Heart right ventricle (tissue), 16 donors: ENCODE measurements at regions not wholly inside any gene's neighbourhood (a gene's known extent, or its start where the extent isn't known, plus 50 kb on each side); places are given as distances from the start of the nearest gene placed in this dataset.

Experiments used
- ATAC-seq, 8 donors: fragments of 200-7000 bp; cut with Tn5 transposase; one replicate each; pipeline ENCODE4 v1.9.1; 2020; ENCODE audit warnings: mild to moderate bottlenecking in 8 of 8, moderate library complexity in 8 of 8, moderate number of reproducible peaks in 1 of 8
- DNase-seq, 2 donors: peaks; one replicate each; pipeline ENCODE4 v3.0.0-alpha.2; 2020
- H3K27ac ChIP-seq, 10 donors: fragments of 200-600 bp; sonication (generic) in 2 of 10; one replicate each; pipeline versions ENCODE4 v1.5.0 to v1.8.0; 2020 to 2022; ENCODE audit warnings: mild to moderate bottlenecking in 3 of 10
- H3K27me3 ChIP-seq, 7 donors: fragments of 200-600 bp; one replicate each; pipeline ENCODE4 v1.8.0; 2021 to 2022; ENCODE audit warnings: mild to moderate bottlenecking in 2 of 7
- H3K36me3 ChIP-seq, 9 donors: fragments of 200-600 bp; sonication (generic) in 1 of 9; one replicate each; pipeline versions ENCODE4 v1.5.0 to v1.8.0; 2020 to 2022; ENCODE audit warnings: mild to moderate bottlenecking in 2 of 9
- H3K4me1 ChIP-seq, 9 donors: fragments of 200-600 bp; sonication (generic) in 1 of 9; one replicate each; pipeline versions ENCODE4 v1.5.0 to v1.8.0; 2020 to 2022; ENCODE audit warnings: mild to moderate bottlenecking in 4 of 9
- H3K4me3 ChIP-seq, 10 donors: fragments of 200-600 bp; sonication (generic) in 2 of 10; one replicate each; pipeline versions ENCODE4 v1.5.0 to v1.8.0; 2020 to 2022; ENCODE audit warnings: mild to moderate bottlenecking in 7 of 10, moderate library complexity in 2 of 10
- H3K9me3 ChIP-seq, 11 donors: fragments of 200-600 bp in 10 of 11; sonication (generic) in 2 of 11; one replicate each; pipeline versions ENCODE4 v1.5.0 to v1.8.0; 2013 to 2022; ENCODE audit warnings: mild to moderate bottlenecking in 2 of 11, control low read depth in 1 of 11, moderate library complexity in 1 of 11
- WGBS, 2 donors: extraction: QIAGEN DNeasy Blood & Tissue Kit; methylation state at CpG; one replicate each; pipeline ENCODE4 v1.1.7; 2013; ENCODE audit warnings: inconsistent platforms in 1 of 2; 5-methylcytosine and 5-hydroxymethylcytosine counted together
- intact Hi-C, 10 donors: fragments of 100-400 bp; cut with DNase I; formaldehyde crosslinking; loops; one replicate each; pipeline versions ENCODE4 v1.11.1 to v1.14.2; 2022
- TF ChIP-seq, protein P1 (sequence below), 9 donors: fragments of 200-600 bp; sonication (generic) in 2 of 9; IDR thresholded peaks; one replicate each; pipeline versions ENCODE4 v1.5.0 to v1.8.0; 2021 to 2022; ENCODE audit warnings: antibody characterized with exemption in 9 of 9, mild to moderate bottlenecking in 5 of 9, moderate library complexity in 1 of 9
- donor health status: Arrhythmogenic right ventricular cardiomyopathy.
- donor health status: ischemic (EF 13 %, LVEDD 7.1; RV severe dilation, severe dysfunction).
- donor health status: healthy with polysubstance abuse.
- donor health status: DM: no; HTN: yes; CAD: no.
- donor health status: DM: no; HTN: no; CAD: no.
- donor health status: ischemic (EF 25% LVEDD 6.9; RV normal size, moderate dysfunction).
- donor health status: ischemic (EF 25% LVEDD 5.7; RV mildly dilated, moderate dysfunction).
- donor health status: healthy.
- donor health status: DM: yes; HTN: yes; CAD: no.
- donor health status: Ischemic cardiomyopathy.
- donor health status: ischemic (EF 35%, LVEDD 5.7; RV mildly dilated, moderate dysfunction).
- donor health status: nonischemic (EF 11% LVEDD 7.7; RV severe dilation, severe dysfunction).
- donor health status: DM: yes; HTN: yes; CAD: no.
- donor health status: PGD.
- donor health status: ischemic (EF 29% LVEDD 5.4; RV normal size, mild dysfunction).
- donor health status: nonischemic (EF 23%, LVEDD 6.1; RV moderate dilation, normal function).

- no peak overlapping the region for H3K27ac ChIP-seq
- no peaks in the 10 kb centered on the region for H3K9me3 ChIP-seq
- no peaks in the 10 kb centered on the region for H3K27me3 ChIP-seq
- ATAC-seq (no peak), DNase-seq (no peak)
- TF ChIP-seq, protein P1, sequence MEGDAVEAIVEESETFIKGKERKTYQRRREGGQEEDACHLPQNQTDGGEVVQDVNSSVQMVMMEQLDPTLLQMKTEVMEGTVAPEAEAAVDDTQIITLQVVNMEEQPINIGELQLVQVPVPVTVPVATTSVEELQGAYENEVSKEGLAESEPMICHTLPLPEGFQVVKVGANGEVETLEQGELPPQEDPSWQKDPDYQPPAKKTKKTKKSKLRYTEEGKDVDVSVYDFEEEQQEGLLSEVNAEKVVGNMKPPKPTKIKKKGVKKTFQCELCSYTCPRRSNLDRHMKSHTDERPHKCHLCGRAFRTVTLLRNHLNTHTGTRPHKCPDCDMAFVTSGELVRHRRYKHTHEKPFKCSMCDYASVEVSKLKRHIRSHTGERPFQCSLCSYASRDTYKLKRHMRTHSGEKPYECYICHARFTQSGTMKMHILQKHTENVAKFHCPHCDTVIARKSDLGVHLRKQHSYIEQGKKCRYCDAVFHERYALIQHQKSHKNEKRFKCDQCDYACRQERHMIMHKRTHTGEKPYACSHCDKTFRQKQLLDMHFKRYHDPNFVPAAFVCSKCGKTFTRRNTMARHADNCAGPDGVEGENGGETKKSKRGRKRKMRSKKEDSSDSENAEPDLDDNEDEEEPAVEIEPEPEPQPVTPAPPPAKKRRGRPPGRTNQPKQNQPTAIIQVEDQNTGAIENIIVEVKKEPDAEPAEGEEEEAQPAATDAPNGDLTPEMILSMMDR (IDR thresholded peaks at IDR 0.05), result no peak
- no peaks in the 10 kb centered on the region for H3K36me3 ChIP-seq
- H3K4me1 ChIP-seq, result peaks cover 0 to 9% (median 0%) of the 10 kb centered on the region in 9 donors
- intact Hi-C loops, result loop anchor here in 1 of 10 donors (5.0 kb wide), 1 partner anchor 391 kb away; no protein-coding TSS in a partner anchor
- H3K4me3 ChIP-seq, result no peak overlapping the region
These were observed 155.6 kb upstream of the DAAM1 start for GRCh38 chr14:59032826-59033225.

- intact Hi-C loops, result no loop called here
- 75 to 78% methylated on average over 2 of the region's 2 CpGs for WGBS, 2 donors
- no peak for ATAC-seq
These were observed 152.3 kb upstream of the DAAM1 start for GRCh38 chr14:59036134-59036533.

DNA sequence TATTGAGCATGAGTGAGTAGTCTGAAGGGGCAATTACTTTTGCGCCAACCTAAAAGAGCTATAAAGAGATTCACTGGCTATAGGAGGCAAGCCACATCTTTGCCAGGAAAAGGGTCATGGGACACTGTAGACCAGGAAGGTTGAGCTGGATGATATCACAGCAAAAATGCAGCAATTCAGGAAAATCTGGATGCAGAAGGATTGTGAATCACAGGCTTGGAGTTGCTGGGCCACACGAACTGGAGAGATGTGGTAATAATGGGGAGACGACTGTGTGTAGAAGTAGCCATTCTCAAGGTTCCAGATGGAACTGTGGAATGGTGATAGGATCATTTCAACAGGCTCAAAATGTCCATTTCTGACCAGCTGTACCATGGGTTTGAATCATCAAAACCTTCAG is 151.4 kb upstream of the DAAM1 start:
- 86 to 92% methylated on average over 3 of the region's 3 CpGs for WGBS, 2 donors
- TF ChIP-seq, protein P1 (IDR thresholded peaks at IDR 0.05), result no peak
- Histone ChIP-seq H3K27ac (no peak overlapping the region), H3K4me1 (no peaks in the 10 kb centered on the region), H3K36me3 (no peaks in the 10 kb centered on the region), H3K9me3 (no peaks in the 10 kb centered on the region), H3K4me3 (no peak overlapping the region), H3K27me3 (no peaks in the 10 kb centered on the region)
- ATAC-seq (no peak), DNase-seq (no peak)
- intact Hi-C loops, result no loop called here

More at GRCh38 chr14:59036134-59036533, 152.3 kb upstream of the DAAM1 start:
- Histone ChIP-seq H3K36me3 (no peaks in the 10 kb centered on the region), H3K4me3 (no peak overlapping the region), H3K27me3 (no peaks in the 10 kb centered on the region), H3K4me1 (no peaks in the 10 kb centered on the region), H3K9me3 (no peaks in the 10 kb centered on the region), H3K27ac (no peak overlapping the region)
- TF ChIP-seq, protein P1 (IDR thresholded peaks at IDR 0.05), result no peak
- DNase-seq, result no peak

- H3K36me3 ChIP-seq, result no peaks in the 10 kb centered on the region
- H3K27ac ChIP-seq, result no peak overlapping the region
- intact Hi-C loops, result no loop called here
- no peak for DNase-seq
- no peak overlapping the region for H3K4me3 ChIP-seq
- TF ChIP-seq, protein P1 (IDR thresholded peaks at IDR 0.05), result no peak
- H3K9me3 ChIP-seq, result no peaks in the 10 kb centered on the region
- no peak for ATAC-seq
- H3K27me3 ChIP-seq, result no peaks in the 10 kb centered on the region
- H3K4me1 ChIP-seq, result no peaks in the 10 kb centered on the region
- WGBS, 2 donors, result 89 to 92% methylated on average over 4 of the region's 4 CpGs
These were observed 150.8 kb upstream of the DAAM1 start for GRCh38 chr14:59037620-59038019.
